ENCODE measurements at regions not wholly inside any gene's neighbourhood (a gene's known extent, or its start where the extent isn't known, plus 50 kb on each side); places are given as distances from the start of the nearest gene placed in this dataset.

DNA sequence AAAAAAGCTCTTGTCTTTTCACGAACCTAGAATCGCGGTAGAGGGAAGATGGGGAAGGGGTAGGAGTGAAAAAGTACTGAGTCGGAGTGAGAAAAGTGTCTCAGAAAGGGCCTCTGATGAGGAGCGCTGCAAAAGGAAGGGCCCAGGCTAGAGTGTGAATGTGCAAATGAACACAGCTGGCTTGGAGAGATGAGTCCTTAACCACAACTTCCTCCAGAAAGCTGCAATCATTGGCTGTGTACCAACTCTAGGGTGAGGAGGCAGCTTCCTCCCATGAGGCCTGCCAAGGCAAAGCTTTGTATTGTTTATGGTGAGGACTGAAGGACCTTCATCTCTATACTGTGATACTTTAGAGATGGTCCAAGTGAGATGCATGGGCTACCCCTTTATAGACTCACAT is 566.9 kb upstream of the ANO5 start:
- Histone ChIP-seq H3K27me3 (replicated peaks in 2 of 5; ENCODE audit: control insufficient read depth in 4 of 5, insufficient read depth in 5 of 5, low read length in 4 of 5) (no peaks in the 10 kb centered on the region), H3K36me3 (ENCODE audit: control insufficient read depth in 4 of 4, insufficient read depth in 4 of 4, low read length in 3 of 4) (no peaks in the 10 kb centered on the region), H3K4me1 (ENCODE audit: control extremely low read depth in 1 of 4, control insufficient read depth in 4 of 4, insufficient read depth in 4 of 4, low read length in 3 of 4) (peaks cover 4 to 19% (median 12%) of the 10 kb centered on the region in 4 experiments), H3K4me3 (ENCODE audit: control insufficient read depth in 1 of 7, extremely low read depth in 1 of 7, insufficient read depth in 4 of 7, low read depth in 2 of 7, low read length in 6 of 7) (peak overlapping the region in 1 of 7 experiments; percentile 52), H3K27ac (ENCODE audit: insufficient read depth in 1 of 2, low read depth in 1 of 2, low read length in 2 of 2, poor library complexity in 1 of 2, severe bottlenecking in 2 of 2) (no peak overlapping the region), H3K9me3 (ENCODE audit: control extremely low read depth in 1 of 5, control insufficient read depth in 4 of 5, insufficient read depth in 2 of 5, low read depth in 1 of 5, low read length in 4 of 5) (no peaks in the 10 kb centered on the region)
- 7% methylated on average over 5 of the region's 5 CpGs for WGBS (ENCODE audit: insufficient coverage)
- DNase-seq: peak; percentile 80 to 97 (median 96)
- CTCF ChIA-PET: interaction anchor here (1.2 to 1.7 kb wide), 3 partner anchors 10 to 24 kb away, joined by 3 read pairs; no protein-coding TSS in a partner anchor
- POLR2A ChIA-PET: no interaction called here

DNA sequence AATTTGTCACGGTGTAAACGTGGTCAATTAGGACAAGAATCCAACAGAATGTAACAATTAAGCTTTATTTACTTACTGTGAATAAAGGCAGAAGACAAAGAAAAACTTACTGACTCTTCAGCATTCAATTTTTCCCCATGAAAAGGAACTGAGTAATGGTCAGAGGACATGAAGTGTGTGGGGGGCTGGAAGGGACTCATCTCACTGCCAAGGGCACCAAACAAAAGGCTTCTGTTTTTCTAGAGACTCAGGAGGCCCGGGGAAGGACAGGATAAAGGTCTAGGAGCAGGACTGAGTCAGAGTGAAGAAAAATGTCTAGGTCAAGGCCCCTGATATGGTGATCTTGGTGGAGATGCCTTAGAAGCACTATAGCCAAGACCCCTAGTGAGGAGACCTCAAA is 564.2 kb upstream of the ANO5 start:
- 93% methylated on average over 2 of the region's 3 CpGs for WGBS (ENCODE audit: insufficient coverage)

DNA sequence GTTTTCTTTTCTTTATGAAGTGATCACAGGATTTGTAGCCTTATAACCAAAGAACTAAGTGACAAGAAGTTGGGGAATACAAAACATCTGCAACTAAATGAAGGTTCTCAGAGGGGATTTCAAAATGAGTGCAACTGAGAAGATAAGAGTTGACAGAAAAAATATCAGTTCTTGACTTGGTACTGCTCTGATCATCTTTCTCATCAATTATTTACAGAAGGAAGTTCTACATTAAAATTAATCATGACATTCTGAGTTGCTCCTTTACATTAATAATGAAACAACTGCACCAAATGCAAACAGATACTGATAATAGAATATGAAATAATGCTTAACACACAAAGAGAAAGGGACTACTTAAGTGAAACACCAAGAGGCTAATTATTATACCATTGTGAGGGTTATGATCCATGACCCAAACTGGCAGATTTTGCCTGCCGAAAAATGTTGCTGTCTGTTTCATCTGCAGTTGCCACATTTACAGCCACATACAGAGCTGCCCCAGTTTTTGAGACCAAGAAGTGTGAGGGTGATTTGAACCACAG is 561.9 kb upstream of the ANO5 start:
- Histone ChIP-seq H3K4me3 (ENCODE audit: control insufficient read depth in 1 of 7, extremely low read depth in 1 of 7, insufficient read depth in 4 of 7, low read depth in 2 of 7, low read length in 6 of 7) (no peak overlapping the region), H3K27me3 (replicated peaks in 2 of 5; ENCODE audit: control insufficient read depth in 4 of 5, insufficient read depth in 5 of 5, low read length in 4 of 5) (no peaks in the 10 kb centered on the region), H3K4me1 (ENCODE audit: control extremely low read depth in 1 of 4, control insufficient read depth in 4 of 4, insufficient read depth in 4 of 4, low read length in 3 of 4) (peaks cover 0 to 20% (median 3%) of the 10 kb centered on the region in 4 experiments), H3K27ac (ENCODE audit: insufficient read depth in 1 of 2, low read depth in 1 of 2, low read length in 2 of 2, poor library complexity in 1 of 2, severe bottlenecking in 2 of 2) (no peak overlapping the region), H3K36me3 (ENCODE audit: control insufficient read depth in 4 of 4, insufficient read depth in 4 of 4, low read length in 3 of 4) (no peaks in the 10 kb centered on the region), H3K9me3 (ENCODE audit: control extremely low read depth in 1 of 5, control insufficient read depth in 4 of 5, insufficient read depth in 2 of 5, low read depth in 1 of 5, low read length in 4 of 5) (no peaks in the 10 kb centered on the region)
- ChIA-PET POLR2A (no interaction called here), CTCF (no interaction called here)
- no peak for DNase-seq
- WGBS (ENCODE audit: insufficient coverage): 100% methylated on average over 1 of the region's 1 CpG

More for the DNA sequence above, 564.2 kb upstream of the ANO5 start:
- POLR2A ChIA-PET: no interaction called here
- Histone ChIP-seq H3K4me1 (ENCODE audit: control extremely low read depth in 1 of 4, control insufficient read depth in 4 of 4, insufficient read depth in 4 of 4, low read length in 3 of 4) (peaks cover 4 to 19% (median 12%) of the 10 kb centered on the region in 4 experiments), H3K9me3 (ENCODE audit: control extremely low read depth in 1 of 5, control insufficient read depth in 4 of 5, insufficient read depth in 2 of 5, low read depth in 1 of 5, low read length in 4 of 5) (no peaks in the 10 kb centered on the region), H3K27me3 (replicated peaks in 2 of 5; ENCODE audit: control insufficient read depth in 4 of 5, insufficient read depth in 5 of 5, low read length in 4 of 5) (no peaks in the 10 kb centered on the region), H3K27ac (ENCODE audit: insufficient read depth in 1 of 2, low read depth in 1 of 2, low read length in 2 of 2, poor library complexity in 1 of 2, severe bottlenecking in 2 of 2) (no peak overlapping the region), H3K4me3 (ENCODE audit: control insufficient read depth in 1 of 7, extremely low read depth in 1 of 7, insufficient read depth in 4 of 7, low read depth in 2 of 7, low read length in 6 of 7) (no peak overlapping the region), H3K36me3 (ENCODE audit: control insufficient read depth in 4 of 4, insufficient read depth in 4 of 4, low read length in 3 of 4) (no peaks in the 10 kb centered on the region)
- no peak for DNase-seq
- CTCF ChIA-PET: interaction anchor here (1.1 kb wide), 1 partner anchor 15 kb away, joined by 4 read pairs; no protein-coding TSS in a partner anchor

GRCh38 chr11:21631991-21632390 is 560.9 kb upstream of the ANO5 start:
- Histone ChIP-seq H3K27ac (ENCODE audit: insufficient read depth in 1 of 2, low read depth in 1 of 2, low read length in 2 of 2, poor library complexity in 1 of 2, severe bottlenecking in 2 of 2) (no peak overlapping the region), H3K36me3 (ENCODE audit: control insufficient read depth in 4 of 4, insufficient read depth in 4 of 4, low read length in 3 of 4) (no peaks in the 10 kb centered on the region), H3K9me3 (ENCODE audit: control extremely low read depth in 1 of 5, control insufficient read depth in 4 of 5, insufficient read depth in 2 of 5, low read depth in 1 of 5, low read length in 4 of 5) (no peaks in the 10 kb centered on the region), H3K4me3 (ENCODE audit: control insufficient read depth in 1 of 7, extremely low read depth in 1 of 7, insufficient read depth in 4 of 7, low read depth in 2 of 7, low read length in 6 of 7) (no peak overlapping the region), H3K4me1 (ENCODE audit: control extremely low read depth in 1 of 4, control insufficient read depth in 4 of 4, insufficient read depth in 4 of 4, low read length in 3 of 4) (peaks cover 0 to 10% (median 0%) of the 10 kb centered on the region in 4 experiments), H3K27me3 (replicated peaks in 2 of 5; ENCODE audit: control insufficient read depth in 4 of 5, insufficient read depth in 5 of 5, low read length in 4 of 5) (no peaks in the 10 kb centered on the region)
- ChIA-PET CTCF (no interaction called here), POLR2A (no interaction called here)
- WGBS (ENCODE audit: insufficient coverage): 100% methylated on average over 7 of the region's 7 CpGs
- DNase-seq: no peak

- ChIA-PET POLR2A (no interaction called here), CTCF (no interaction called here)
- Histone ChIP-seq H3K4me1 (ENCODE audit: control extremely low read depth in 1 of 4, control insufficient read depth in 4 of 4, insufficient read depth in 4 of 4, low read length in 3 of 4) (peaks cover 0 to 9% (median 0%) of the 10 kb centered on the region in 4 experiments), H3K36me3 (ENCODE audit: control insufficient read depth in 4 of 4, insufficient read depth in 4 of 4, low read length in 3 of 4) (no peaks in the 10 kb centered on the region), H3K27ac (ENCODE audit: insufficient read depth in 1 of 2, low read depth in 1 of 2, low read length in 2 of 2, poor library complexity in 1 of 2, severe bottlenecking in 2 of 2) (no peak overlapping the region), H3K4me3 (ENCODE audit: control insufficient read depth in 1 of 7, extremely low read depth in 1 of 7, insufficient read depth in 4 of 7, low read depth in 2 of 7, low read length in 6 of 7) (no peak overlapping the region), H3K27me3 (replicated peaks in 2 of 5; ENCODE audit: control insufficient read depth in 4 of 5, insufficient read depth in 5 of 5, low read length in 4 of 5) (no peaks in the 10 kb centered on the region), H3K9me3 (ENCODE audit: control extremely low read depth in 1 of 5, control insufficient read depth in 4 of 5, insufficient read depth in 2 of 5, low read depth in 1 of 5, low read length in 4 of 5) (no peaks in the 10 kb centered on the region)
- 86% methylated on average over 1 of the region's 3 CpGs for WGBS (ENCODE audit: insufficient coverage)
- no peak for DNase-seq
These were observed 558.4 kb upstream of the ANO5 start for GRCh38 chr11:21634491-21634890.

GRCh38 chr11:21634956-21635355 is 557.9 kb upstream of the ANO5 start:
- POLR2A ChIA-PET: no interaction called here
- Histone ChIP-seq H3K4me1 (ENCODE audit: control extremely low read depth in 1 of 4, control insufficient read depth in 4 of 4, insufficient read depth in 4 of 4, low read length in 3 of 4) (peaks cover 0 to 9% (median under 1%) of the 10 kb centered on the region in 4 experiments), H3K27ac (ENCODE audit: insufficient read depth in 1 of 2, low read depth in 1 of 2, low read length in 2 of 2, poor library complexity in 1 of 2, severe bottlenecking in 2 of 2) (no peak overlapping the region), H3K4me3 (ENCODE audit: control insufficient read depth in 1 of 7, extremely low read depth in 1 of 7, insufficient read depth in 4 of 7, low read depth in 2 of 7, low read length in 6 of 7) (no peak overlapping the region), H3K9me3 (ENCODE audit: control extremely low read depth in 1 of 5, control insufficient read depth in 4 of 5, insufficient read depth in 2 of 5, low read depth in 1 of 5, low read length in 4 of 5) (no peaks in the 10 kb centered on the region), H3K36me3 (ENCODE audit: control insufficient read depth in 4 of 4, insufficient read depth in 4 of 4, low read length in 3 of 4) (no peaks in the 10 kb centered on the region), H3K27me3 (replicated peaks in 2 of 5; ENCODE audit: control insufficient read depth in 4 of 5, insufficient read depth in 5 of 5, low read length in 4 of 5) (no peaks in the 10 kb centered on the region)
- peak in 1 of 3 donors; percentile 10 for DNase-seq
- CTCF ChIA-PET: no interaction called here

DNA sequence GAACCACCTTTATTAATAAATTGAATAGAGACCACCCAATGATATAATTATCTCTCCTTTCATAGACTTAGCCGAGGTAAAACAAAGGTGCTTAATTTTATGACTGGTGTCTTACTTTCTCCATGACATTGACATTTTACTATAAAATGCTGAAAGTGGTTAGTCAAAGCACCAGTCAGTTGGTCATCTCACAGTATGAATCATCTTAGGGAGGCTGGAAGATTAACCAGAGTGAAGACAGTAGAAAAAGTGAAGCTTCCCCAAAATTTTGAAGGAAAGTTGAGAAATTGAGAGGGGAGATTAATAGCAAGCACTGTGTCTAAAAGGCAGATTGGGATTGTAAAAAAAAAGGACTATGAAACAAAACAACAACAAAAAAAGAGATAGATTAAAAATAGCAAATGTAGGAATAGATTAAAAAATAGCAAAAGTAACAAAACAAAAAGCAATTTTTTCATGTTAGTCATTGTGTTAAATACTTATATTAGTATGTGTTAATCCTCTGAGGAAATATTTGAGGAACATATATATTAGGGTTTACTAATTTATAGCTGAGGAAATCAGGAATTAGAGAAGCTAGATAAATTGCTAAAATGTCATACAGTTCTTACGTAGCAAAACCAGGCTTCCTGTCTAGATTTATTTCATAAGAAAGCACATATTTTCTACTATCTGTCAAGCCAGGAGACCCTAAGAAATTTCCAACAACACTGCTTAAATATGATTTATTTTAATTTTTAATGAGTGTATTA is 557.3 kb upstream of the ANO5 start:
- no peaks in the 10 kb centered on the region for H3K9me3 ChIP-seq (ENCODE audit: control extremely low read depth in 1 of 5, control insufficient read depth in 4 of 5, insufficient read depth in 2 of 5, low read depth in 1 of 5, low read length in 4 of 5)
- no peak overlapping the region for H3K27ac ChIP-seq (ENCODE audit: insufficient read depth in 1 of 2, low read depth in 1 of 2, low read length in 2 of 2, poor library complexity in 1 of 2, severe bottlenecking in 2 of 2)
- peaks cover 0 to 11% (median 2%) of the 10 kb centered on the region in 4 experiments for H3K4me1 ChIP-seq (ENCODE audit: control extremely low read depth in 1 of 4, control insufficient read depth in 4 of 4, insufficient read depth in 4 of 4, low read length in 3 of 4)
- no peak overlapping the region for H3K4me3 ChIP-seq (ENCODE audit: control insufficient read depth in 1 of 7, extremely low read depth in 1 of 7, insufficient read depth in 4 of 7, low read depth in 2 of 7, low read length in 6 of 7)
- POLR2A ChIA-PET: no interaction called here
- no peaks in the 10 kb centered on the region for H3K27me3 ChIP-seq (replicated peaks in 2 of 5; ENCODE audit: control insufficient read depth in 4 of 5, insufficient read depth in 5 of 5, low read length in 4 of 5)
- H3K36me3 ChIP-seq (ENCODE audit: control insufficient read depth in 4 of 4, insufficient read depth in 4 of 4, low read length in 3 of 4): no peaks in the 10 kb centered on the region
- WGBS (ENCODE audit: insufficient coverage): no CpG with 5 or more reads among the region's 2 CpGs
- peak in 2 of 3 donors; percentile 40 to 59 for DNase-seq
- CTCF ChIA-PET: no interaction called here

Data from common myeloid progenitor, CD34-positive (primary cell).